Fibroblast of lung (primary cell): ENCODE measurements at regions not wholly inside any gene's neighbourhood (a gene's known extent, or its start where the extent isn't known, plus 50 kb on each side); places are given as distances from the start of the nearest gene placed in this dataset.

ENCODE experiments used
- DNase-seq, 2 donors: peaks; one replicate each; pipeline versions ENCODE4 v3.0.0 to v3.0.0-alpha.2; 2010; ENCODE audit warnings: low read depth in 2 of 2
- H2AFZ ChIP-seq: 2 replicates; pipeline ENCODE4 v1.5.1; 2012; ENCODE audit warnings: low read length, control low read depth, inconsistent platforms
- H3K27ac ChIP-seq: 2 replicates; pipeline ENCODE4 v1.5.1; 2011; ENCODE audit warnings: low read length, control low read depth; ENCODE audit not compliant: insufficient read depth
- H3K27me3 ChIP-seq: 2 replicates; pipeline ENCODE4 v1.5.1; 2011; ENCODE audit warnings: mild to moderate bottlenecking, low read length; ENCODE audit not compliant: control insufficient read depth, insufficient read depth
- H3K36me3 ChIP-seq: 2 replicates; pipeline ENCODE4 v1.5.1; 2011; ENCODE audit warnings: low read length; ENCODE audit not compliant: control insufficient read depth, insufficient read depth
- H3K4me1 ChIP-seq: 2 replicates; pipeline ENCODE4 v1.5.1; 2011; ENCODE audit warnings: low read length; ENCODE audit not compliant: control insufficient read depth, insufficient read depth; ENCODE audit errors: extremely low read depth
- H3K4me2 ChIP-seq: 2 replicates; pipeline ENCODE4 v1.5.1; 2011; ENCODE audit warnings: low read length, control low read depth; ENCODE audit not compliant: insufficient read depth; ENCODE audit errors: extremely low read depth
- H3K4me3 ChIP-seq, 4 experiments: fragments of 200-600 bp in 1 of 4; sonication (generic) in 1 of 4; replicated peaks in 1 of 4; 2 replicates each; pipeline ENCODE4 v1.5.1; 2011 to 2016; ENCODE audit warnings: low read length in 4 of 4, low read depth in 3 of 4, mild to moderate bottlenecking in 3 of 4, control low read depth in 2 of 4, inconsistent platforms in 1 of 4, mixed read lengths in 1 of 4; ENCODE audit not compliant: insufficient read depth in 1 of 4; ENCODE audit errors: control extremely low read depth in 1 of 4
- H3K79me2 ChIP-seq: 2 replicates; pipeline ENCODE4 v1.5.1; 2012; ENCODE audit warnings: mild to moderate bottlenecking, low read length, inconsistent platforms; ENCODE audit not compliant: control insufficient read depth, insufficient read depth
- H3K9ac ChIP-seq: 2 replicates; pipeline ENCODE4 v1.5.1; 2011; ENCODE audit warnings: mild to moderate bottlenecking, low read length, control low read depth; ENCODE audit not compliant: insufficient read depth
- H3K9me3 ChIP-seq: 2 replicates; pipeline ENCODE4 v1.5.1; 2012; ENCODE audit warnings: low read depth, low read length; ENCODE audit not compliant: control insufficient read depth, insufficient read depth
- H4K20me1 ChIP-seq: 2 replicates; pipeline ENCODE4 v1.5.1; 2011; ENCODE audit warnings: low read length; ENCODE audit not compliant: control insufficient read depth, insufficient read depth; ENCODE audit errors: extremely low read depth
- EZH2 ChIP-seq: IDR thresholded peaks from 2 replicates; pipeline ENCODE4 v1.5.1; 2012; ENCODE audit warnings: low read length, control low read depth, mild to moderate bottlenecking; ENCODE audit errors: missing control alignments
- TF ChIP-seq, protein P1 (sequence below), 2 donors: IDR thresholded peaks in 1 of 2; conservative IDR thresholded peaks in 1 of 2; 1 replicate in 1 of 2; 2 replicates in 1 of 2; pipeline ENCODE4 v1.5.1; 2011 to 2012; ENCODE audit warnings: low read length in 2 of 2, control low read depth in 1 of 2, inconsistent platforms in 1 of 2, low read depth in 1 of 2, mild to moderate bottlenecking in 1 of 2

GRCh38 chr17:74037320-74037719, 166.2 kb upstream of the RPL38 start:
- no peaks in the 10 kb centered on the region for H3K4me1 ChIP-seq
- no peaks in the 10 kb centered on the region for H3K36me3 ChIP-seq
- H2AFZ ChIP-seq = no peak overlapping the region
- no peaks in the 10 kb centered on the region for H3K79me2 ChIP-seq
- H3K4me2 ChIP-seq = no peak overlapping the region
- H4K20me1 ChIP-seq = no peaks in the 10 kb centered on the region
- no peak overlapping the region for H3K9ac ChIP-seq
- H3K4me3 ChIP-seq = no peak overlapping the region
- no peaks in the 10 kb centered on the region for H3K27me3 ChIP-seq
- peak in 1 of 2 donors; percentile 6 for DNase-seq
- no peak overlapping the region for H3K27ac ChIP-seq
- no peaks in the 10 kb centered on the region for H3K9me3 ChIP-seq
- no peak for TF ChIP-seq EZH2
- TF ChIP-seq, protein P1, sequence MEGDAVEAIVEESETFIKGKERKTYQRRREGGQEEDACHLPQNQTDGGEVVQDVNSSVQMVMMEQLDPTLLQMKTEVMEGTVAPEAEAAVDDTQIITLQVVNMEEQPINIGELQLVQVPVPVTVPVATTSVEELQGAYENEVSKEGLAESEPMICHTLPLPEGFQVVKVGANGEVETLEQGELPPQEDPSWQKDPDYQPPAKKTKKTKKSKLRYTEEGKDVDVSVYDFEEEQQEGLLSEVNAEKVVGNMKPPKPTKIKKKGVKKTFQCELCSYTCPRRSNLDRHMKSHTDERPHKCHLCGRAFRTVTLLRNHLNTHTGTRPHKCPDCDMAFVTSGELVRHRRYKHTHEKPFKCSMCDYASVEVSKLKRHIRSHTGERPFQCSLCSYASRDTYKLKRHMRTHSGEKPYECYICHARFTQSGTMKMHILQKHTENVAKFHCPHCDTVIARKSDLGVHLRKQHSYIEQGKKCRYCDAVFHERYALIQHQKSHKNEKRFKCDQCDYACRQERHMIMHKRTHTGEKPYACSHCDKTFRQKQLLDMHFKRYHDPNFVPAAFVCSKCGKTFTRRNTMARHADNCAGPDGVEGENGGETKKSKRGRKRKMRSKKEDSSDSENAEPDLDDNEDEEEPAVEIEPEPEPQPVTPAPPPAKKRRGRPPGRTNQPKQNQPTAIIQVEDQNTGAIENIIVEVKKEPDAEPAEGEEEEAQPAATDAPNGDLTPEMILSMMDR (conservative IDR thresholded peaks at IDR 0.05 in 1 of 2, IDR thresholded peaks at IDR 0.05 in 1 of 2; ENCODE audit: low read depth in 1 of 2, low read length in 2 of 2) = no peak

DNA sequence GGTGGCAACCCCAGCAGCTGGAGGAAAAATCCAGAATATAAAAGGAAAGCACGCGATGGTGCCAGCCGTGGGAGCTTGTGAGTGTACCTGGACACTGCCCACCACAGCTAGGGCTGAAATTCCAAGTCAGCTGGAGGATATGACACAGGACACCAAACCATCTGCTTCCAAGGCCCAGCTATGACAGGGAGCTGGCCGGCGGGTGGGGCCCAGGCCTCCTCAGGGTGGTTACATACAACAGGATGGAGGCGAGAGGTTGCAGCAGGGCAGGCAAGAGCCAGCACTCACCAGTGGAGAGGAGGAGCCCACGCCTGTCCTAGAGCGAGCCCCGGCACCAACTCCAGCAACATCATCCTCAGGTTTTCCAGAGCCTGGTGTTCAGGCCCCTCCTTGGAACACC, 163.2 kb upstream of the RPL38 start:
- DNase-seq = no peak
- no peak for TF ChIP-seq EZH2
- TF ChIP-seq, protein P1 (conservative IDR thresholded peaks at IDR 0.05 in 1 of 2, IDR thresholded peaks at IDR 0.05 in 1 of 2; ENCODE audit: low read depth in 1 of 2, low read length in 2 of 2) = no peak

DNA sequence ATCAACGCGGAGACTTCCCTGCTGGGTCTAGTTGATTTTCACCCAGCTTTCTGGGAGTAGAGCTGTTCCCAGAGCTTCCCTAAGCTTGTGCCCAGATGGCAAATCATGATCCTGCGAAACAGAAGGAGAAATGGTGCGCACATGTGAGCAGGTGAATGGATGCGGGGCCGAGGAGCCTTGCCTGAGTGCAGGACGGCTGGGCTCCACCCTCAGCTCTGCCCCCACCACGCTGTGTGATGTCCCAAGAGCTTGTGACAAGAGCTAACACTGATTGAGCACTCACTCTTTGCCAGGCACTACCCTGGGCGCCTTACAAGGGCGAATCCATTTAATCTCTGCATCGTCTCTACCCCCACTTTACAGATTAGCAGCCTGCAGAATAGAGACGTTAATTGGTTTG, 162.7 kb upstream of the RPL38 start:
- Histone ChIP-seq H3K4me3 (no peak overlapping the region), H3K4me2 (no peak overlapping the region), H3K36me3 (no peaks in the 10 kb centered on the region), H3K27me3 (no peaks in the 10 kb centered on the region), H2AFZ (no peak overlapping the region), H3K4me1 (no peaks in the 10 kb centered on the region), H4K20me1 (no peaks in the 10 kb centered on the region), H3K79me2 (no peaks in the 10 kb centered on the region), H3K27ac (no peak overlapping the region), H3K9me3 (no peaks in the 10 kb centered on the region), H3K9ac (no peak overlapping the region)
- no peak for TF ChIP-seq EZH2
- TF ChIP-seq, protein P1 (conservative IDR thresholded peaks at IDR 0.05 in 1 of 2, IDR thresholded peaks at IDR 0.05 in 1 of 2; ENCODE audit: low read depth in 1 of 2, low read length in 2 of 2) = no peak
- no peak for DNase-seq

More for the DNA sequence above, 163.2 kb upstream of the RPL38 start:
- no peaks in the 10 kb centered on the region for H3K27me3 ChIP-seq
- H3K79me2 ChIP-seq = no peaks in the 10 kb centered on the region
- no peak overlapping the region for H2AFZ ChIP-seq
- H3K27ac ChIP-seq = no peak overlapping the region
- H3K36me3 ChIP-seq = no peaks in the 10 kb centered on the region
- H3K4me3 ChIP-seq = no peak overlapping the region
- H3K9me3 ChIP-seq = no peaks in the 10 kb centered on the region
- no peaks in the 10 kb centered on the region for H3K4me1 ChIP-seq
- H3K4me2 ChIP-seq = no peak overlapping the region
- H4K20me1 ChIP-seq = no peaks in the 10 kb centered on the region
- H3K9ac ChIP-seq = no peak overlapping the region
